Mucosa of descending colon (tissue), 3 donors: ENCODE measurements at regions not wholly inside any gene's neighbourhood (a gene's known extent, or its start where the extent isn't known, plus 50 kb on each side); places are given as distances from the start of the nearest gene placed in this dataset.

ENCODE experiments used
- ATAC-seq: fragments of 200-7000 bp; cut with Tn5 transposase; one replicate; pipeline ENCODE4 v1.9.1; 2020; ENCODE audit warnings: mild to moderate bottlenecking, moderate library complexity
- DNase-seq, 3 donors: peaks; one replicate each; pipeline ENCODE4 v3.0.0-alpha.2; 2020
- H3K36me3 ChIP-seq: fragments of 200-600 bp; one replicate; pipeline ENCODE4 v1.8.0; 2021; ENCODE audit warnings: low read depth, mild to moderate bottlenecking
- H3K4me1 ChIP-seq: fragments of 200-600 bp; one replicate; pipeline ENCODE4 v1.8.0; 2021; ENCODE audit warnings: low read depth, mild to moderate bottlenecking
- H3K4me3 ChIP-seq: fragments of 200-600 bp; one replicate; pipeline ENCODE4 v1.8.0; 2021; ENCODE audit warnings: mild to moderate bottlenecking
- H3K9me3 ChIP-seq: fragments of 200-600 bp; one replicate; pipeline ENCODE4 v1.8.0; 2021; ENCODE audit warnings: mild to moderate bottlenecking
- intact Hi-C, 2 donors: fragments of 100-400 bp; cut with DNase I in 1 of 2; cut with micrococcal nuclease in 1 of 2; formaldehyde crosslinking; loops; one replicate each; pipeline versions ENCODE4 v1.11.0 to v1.11.1; 2022; cut with DNase I, micrococcal nuclease
- TF ChIP-seq, protein P1 (sequence below): fragments of 200-600 bp; IDR thresholded peaks from one replicate; pipeline ENCODE4 v1.8.0; 2022; ENCODE audit warnings: antibody characterized with exemption, mild to moderate bottlenecking
- donor health status: DM: no; HTN: no; CAD: no; lungs with moderate emphysema.
- donor health status: DM: no; HTN: no; CAD: no.
- donor health status: DM: no; HTN: yes; CAD: no.

DNA sequence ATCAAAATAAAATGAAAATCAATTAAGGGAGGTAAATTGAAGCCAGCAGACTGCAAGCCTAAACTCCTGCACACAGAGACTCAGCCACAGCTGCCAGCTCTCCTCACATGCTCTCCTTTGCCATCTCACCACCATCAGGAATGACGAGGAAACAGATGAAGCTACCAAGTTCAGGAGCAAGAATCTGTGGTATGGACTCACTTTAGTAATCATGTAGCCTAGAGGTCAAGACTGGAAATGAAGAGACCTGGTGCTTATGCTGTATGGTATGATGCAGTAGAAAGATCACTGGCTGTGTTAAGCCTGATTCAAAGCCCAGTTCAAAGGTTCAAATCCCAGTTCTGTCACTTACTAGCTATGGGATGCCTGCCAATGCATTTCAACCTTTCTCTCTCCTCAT is 78.9 kb upstream of the CAMK1G start:
- Histone ChIP-seq H3K4me3 (no peak overlapping the region), H3K36me3 (no peaks in the 10 kb centered on the region), H3K4me1 (no peaks in the 10 kb centered on the region), H3K9me3 (peaks cover 4% of the 10 kb centered on the region)
- intact Hi-C loops, result no loop called here
- no peak for ATAC-seq
- TF ChIP-seq, protein P1, sequence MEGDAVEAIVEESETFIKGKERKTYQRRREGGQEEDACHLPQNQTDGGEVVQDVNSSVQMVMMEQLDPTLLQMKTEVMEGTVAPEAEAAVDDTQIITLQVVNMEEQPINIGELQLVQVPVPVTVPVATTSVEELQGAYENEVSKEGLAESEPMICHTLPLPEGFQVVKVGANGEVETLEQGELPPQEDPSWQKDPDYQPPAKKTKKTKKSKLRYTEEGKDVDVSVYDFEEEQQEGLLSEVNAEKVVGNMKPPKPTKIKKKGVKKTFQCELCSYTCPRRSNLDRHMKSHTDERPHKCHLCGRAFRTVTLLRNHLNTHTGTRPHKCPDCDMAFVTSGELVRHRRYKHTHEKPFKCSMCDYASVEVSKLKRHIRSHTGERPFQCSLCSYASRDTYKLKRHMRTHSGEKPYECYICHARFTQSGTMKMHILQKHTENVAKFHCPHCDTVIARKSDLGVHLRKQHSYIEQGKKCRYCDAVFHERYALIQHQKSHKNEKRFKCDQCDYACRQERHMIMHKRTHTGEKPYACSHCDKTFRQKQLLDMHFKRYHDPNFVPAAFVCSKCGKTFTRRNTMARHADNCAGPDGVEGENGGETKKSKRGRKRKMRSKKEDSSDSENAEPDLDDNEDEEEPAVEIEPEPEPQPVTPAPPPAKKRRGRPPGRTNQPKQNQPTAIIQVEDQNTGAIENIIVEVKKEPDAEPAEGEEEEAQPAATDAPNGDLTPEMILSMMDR, result no peak
- no peak for DNase-seq

- DNase-seq (no peak), ATAC-seq (no peak)
- Histone ChIP-seq H3K36me3 (no peaks in the 10 kb centered on the region), H3K4me3 (no peak overlapping the region), H3K9me3 (peaks cover 4% of the 10 kb centered on the region), H3K4me1 (no peaks in the 10 kb centered on the region)
- intact Hi-C loops, result no loop called here
- TF ChIP-seq, protein P1, result no peak
Measured at GRCh38 chr1:209505044-209505443, 78.5 kb upstream of the CAMK1G start.

DNA sequence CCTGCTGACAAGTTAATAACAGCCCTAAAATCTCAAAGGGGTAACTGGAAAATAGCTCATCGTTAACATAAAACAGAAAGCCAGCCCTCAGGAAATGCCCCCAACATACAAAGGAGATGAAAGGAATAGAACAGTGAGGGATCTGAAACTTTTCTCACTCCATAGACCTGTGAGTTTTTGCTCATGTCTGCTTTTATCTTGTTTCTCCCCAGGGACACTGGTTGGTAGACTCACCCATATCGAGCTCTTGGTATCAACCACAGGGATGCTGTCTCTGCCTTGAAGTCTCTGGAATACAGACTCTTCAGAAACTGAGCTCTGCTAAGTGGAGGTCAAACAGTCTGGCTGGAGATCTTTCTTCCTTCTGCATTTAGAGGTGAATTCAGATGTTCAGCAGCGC is 77.4 kb upstream of the CAMK1G start:
- ATAC-seq (no peak), DNase-seq (no peak)
- Histone ChIP-seq H3K36me3 (no peaks in the 10 kb centered on the region), H3K4me3 (no peak overlapping the region), H3K9me3 (no peaks in the 10 kb centered on the region), H3K4me1 (no peaks in the 10 kb centered on the region)
- TF ChIP-seq, protein P1, result no peak
- intact Hi-C loops, result no loop called here

- no peak overlapping the region for H3K4me3 ChIP-seq
- no peak for ATAC-seq
- intact Hi-C loops, result no loop called here
Measured at GRCh38 chr1:209509039-209509438, 74.5 kb upstream of the CAMK1G start.

GRCh38 chr1:209510063-209510462 is 73.5 kb upstream of the CAMK1G start:
- no peaks in the 10 kb centered on the region for H3K36me3 ChIP-seq
- H3K9me3 ChIP-seq, result no peaks in the 10 kb centered on the region
- no peak overlapping the region for H3K4me3 ChIP-seq
- TF ChIP-seq, protein P1, result no peak
- DNase-seq (no peak), ATAC-seq (no peak)
- H3K4me1 ChIP-seq, result no peaks in the 10 kb centered on the region
- intact Hi-C loops, result no loop called here

More at GRCh38 chr1:209509039-209509438, 74.5 kb upstream of the CAMK1G start:
- H3K36me3 ChIP-seq, result no peaks in the 10 kb centered on the region
- H3K4me1 ChIP-seq, result no peaks in the 10 kb centered on the region
- no peak for DNase-seq
- TF ChIP-seq, protein P1, result no peak
- H3K9me3 ChIP-seq, result no peaks in the 10 kb centered on the region

DNA sequence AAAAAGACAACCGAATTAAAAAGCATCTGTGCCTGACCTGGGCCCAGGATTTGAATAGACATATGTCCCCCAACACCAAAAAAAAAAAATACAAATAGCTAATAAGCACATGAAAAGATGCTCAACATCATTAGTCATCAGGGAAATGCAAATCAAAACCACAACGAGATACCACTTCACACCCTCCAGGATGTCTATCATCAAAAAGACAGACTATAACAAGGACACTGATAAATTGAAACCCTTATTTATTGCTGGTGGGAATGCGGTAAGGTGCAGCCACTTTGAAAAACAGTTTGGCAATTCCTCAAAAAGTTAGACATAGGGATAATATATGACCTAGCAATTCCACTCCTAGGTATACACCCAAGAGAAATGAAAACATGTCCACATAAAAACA is 72.3 kb upstream of the CAMK1G start:
- Histone ChIP-seq H3K4me1 (no peaks in the 10 kb centered on the region), H3K9me3 (no peaks in the 10 kb centered on the region), H3K36me3 (no peaks in the 10 kb centered on the region), H3K4me3 (no peak overlapping the region)
- ATAC-seq (no peak), DNase-seq (no peak)
- intact Hi-C loops, result no loop called here
- TF ChIP-seq, protein P1, result no peak
